Activated CD8-positive, alpha-beta memory T cell treated with anti-CD3 and anti-CD28 coated beads for 36 hours (primary cell): ENCODE measurements at regions not wholly inside any gene's neighbourhood (a gene's known extent, or its start where the extent isn't known, plus 50 kb on each side); places are given as distances from the start of the nearest gene placed in this dataset.
"Not testable (repeated sequence)": the region's sequence is repeated elsewhere in the genome, so short reads cannot be mapped to it uniquely, and the experiment has no call there.

Experiments used
- CTCF ChIA-PET: fragments of 350-600 bp; sonication (Branson Sonifier 250); formaldehyde crosslinking; loops from one replicate; lab custom pipeline; 2021; ENCODE audit warnings: antibody characterized with exemption; lab: Charles Lee
- POLR2A ChIA-PET: fragments of 350-600 bp; sonication (Branson Sonifier 250); formaldehyde crosslinking; loops from one replicate; lab custom pipeline; 2021; ENCODE audit warnings: antibody characterized with exemption; lab: Charles Lee

DNA sequence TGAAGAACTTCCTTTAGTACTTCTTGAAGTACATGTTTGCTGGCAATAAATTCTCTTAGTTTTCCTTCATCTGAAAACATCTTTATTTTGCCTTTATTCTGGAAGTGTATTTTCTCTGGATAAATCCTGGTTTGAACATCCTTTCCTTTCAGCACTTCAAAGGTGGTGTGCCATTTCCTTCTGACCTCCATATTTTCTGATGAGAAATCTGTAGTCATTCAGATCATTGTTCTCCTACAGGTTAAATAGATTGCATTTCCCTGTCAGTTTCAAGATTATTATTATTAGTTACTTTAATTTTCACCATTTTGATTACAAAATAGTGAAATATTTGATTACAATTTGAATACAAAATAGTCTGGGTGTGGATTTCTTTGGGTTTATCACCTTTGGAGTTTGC is 134.5 kb downstream of the CDH26 start:
- CTCF ChIA-PET: no interaction called here
- POLR2A ChIA-PET: no interaction called here

DNA sequence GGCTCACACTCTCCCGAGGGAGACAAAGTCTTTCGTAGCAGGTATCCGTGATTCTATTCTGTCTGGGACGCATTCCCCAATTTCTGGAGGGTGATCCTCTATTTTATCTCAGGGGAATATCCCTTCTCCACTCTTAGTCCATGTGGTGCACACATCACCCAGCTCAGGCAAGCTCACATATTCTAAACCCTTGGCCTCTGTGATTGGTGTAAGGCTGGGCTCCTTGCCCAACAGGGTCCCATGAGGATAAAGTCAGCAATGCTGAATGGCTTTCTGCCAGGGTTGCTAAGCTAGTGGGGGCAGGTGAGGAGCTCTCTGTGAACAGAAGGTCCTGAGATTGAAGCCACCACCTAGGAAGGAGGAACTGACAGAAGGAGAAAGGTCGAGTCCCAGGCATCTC is 137.2 kb downstream of the CDH26 start:
- ChIA-PET POLR2A (no interaction called here), CTCF (no interaction called here)

GRCh38 chr20:60096166-60096565 is 137.9 kb downstream of the CDH26 start:
- ChIA-PET CTCF (no interaction called here), POLR2A (no interaction called here)

DNA sequence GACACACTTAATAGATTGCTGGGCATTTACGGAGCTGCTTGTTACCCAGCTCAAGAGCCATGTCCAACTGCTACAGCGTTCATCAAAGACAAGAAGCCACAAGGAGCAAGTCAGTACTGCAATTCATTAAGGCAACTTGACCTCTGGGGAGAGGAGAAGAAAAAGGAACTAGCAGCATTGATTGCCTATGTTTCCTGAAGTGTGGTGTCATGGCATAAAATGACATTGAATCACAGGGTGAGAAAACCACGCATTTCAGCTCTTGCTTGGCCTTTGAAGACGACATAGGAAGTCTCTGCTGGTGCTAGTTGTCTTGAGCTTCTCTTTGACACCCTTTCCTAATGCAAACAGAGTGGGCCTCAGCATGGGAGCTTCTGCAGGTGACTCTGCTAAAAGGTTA is 139.1 kb downstream of the CDH26 start:
- ChIA-PET POLR2A (no interaction called here), CTCF (no interaction called here)

DNA sequence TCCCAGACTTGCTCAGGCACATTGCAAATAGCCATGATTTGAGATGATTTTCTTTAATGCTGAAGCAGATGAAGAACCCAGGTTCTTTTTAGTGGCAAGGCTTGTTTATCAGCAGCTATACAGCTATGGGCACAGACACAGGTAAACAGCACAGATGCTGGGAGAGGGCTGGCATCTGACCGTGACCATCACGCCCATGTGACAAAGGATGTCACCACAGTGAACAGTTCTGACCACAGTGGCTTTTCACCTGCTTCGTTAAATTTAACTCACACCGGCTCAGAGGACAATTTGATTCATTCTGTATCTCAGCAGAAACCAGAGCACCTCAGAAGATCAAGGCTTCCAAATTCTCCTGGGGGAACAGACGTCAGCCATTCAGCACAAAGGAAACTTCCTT is 142.6 kb downstream of the CDH26 start:
- ChIA-PET POLR2A (no interaction called here), CTCF (no interaction called here)

GRCh38 chr20:60101201-60101890 is 143.1 kb downstream of the CDH26 start:
- POLR2A ChIA-PET: no interaction called here
- CTCF ChIA-PET: no interaction called here

- POLR2A ChIA-PET: no interaction called here
- CTCF ChIA-PET: no interaction called here
Measured at GRCh38 chr20:60101891-60102281, 143.7 kb downstream of the CDH26 start.

GRCh38 chr20:60102665-60103210 is 144.5 kb downstream of the CDH26 start:
- CTCF ChIA-PET: no interaction called here
- POLR2A ChIA-PET: no interaction called here

DNA sequence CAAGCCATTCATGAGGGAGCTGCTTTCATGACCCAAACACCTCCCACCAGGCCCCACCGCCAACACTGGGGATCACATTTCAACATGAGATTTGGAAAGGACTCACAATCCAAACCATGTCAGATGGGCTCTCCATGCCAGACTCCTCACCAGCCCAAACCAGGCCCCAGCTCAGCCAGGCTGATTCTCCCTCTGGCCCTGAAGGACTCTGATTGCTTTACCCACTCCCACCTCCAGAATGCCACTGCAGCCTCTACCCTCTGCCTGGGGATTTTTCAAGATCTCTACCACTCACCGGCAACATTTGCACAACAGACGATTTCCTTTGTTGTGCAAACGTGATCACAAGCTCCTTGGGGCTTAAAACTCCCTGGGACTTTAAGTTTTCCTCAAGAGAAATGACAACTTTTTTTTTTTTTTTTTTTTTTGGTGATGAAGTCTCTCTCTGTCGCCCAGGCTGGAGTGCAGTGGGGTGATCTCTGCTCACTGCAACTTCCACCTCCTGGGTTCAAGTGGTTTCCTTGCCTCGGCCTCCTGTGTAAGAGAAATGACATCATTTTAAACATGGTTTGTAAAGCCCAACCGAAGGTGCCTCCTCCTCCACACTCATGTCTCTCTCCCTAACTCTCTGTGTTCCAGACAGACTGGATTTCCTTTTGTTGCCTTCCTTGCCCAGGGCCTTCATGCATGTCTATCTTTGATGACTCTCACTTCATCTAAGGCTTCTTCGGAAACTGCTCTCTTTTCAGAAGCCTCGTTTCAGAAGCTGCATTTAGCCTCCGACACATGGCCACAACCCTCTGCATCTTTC is 147.0 kb downstream of the CDH26 start:
- ChIA-PET CTCF (interaction anchor here (0.7 kb wide), 1 partner anchor 105 kb away, joined by 5 read pairs; no protein-coding TSS in a partner anchor), POLR2A (no interaction called here)

DNA sequence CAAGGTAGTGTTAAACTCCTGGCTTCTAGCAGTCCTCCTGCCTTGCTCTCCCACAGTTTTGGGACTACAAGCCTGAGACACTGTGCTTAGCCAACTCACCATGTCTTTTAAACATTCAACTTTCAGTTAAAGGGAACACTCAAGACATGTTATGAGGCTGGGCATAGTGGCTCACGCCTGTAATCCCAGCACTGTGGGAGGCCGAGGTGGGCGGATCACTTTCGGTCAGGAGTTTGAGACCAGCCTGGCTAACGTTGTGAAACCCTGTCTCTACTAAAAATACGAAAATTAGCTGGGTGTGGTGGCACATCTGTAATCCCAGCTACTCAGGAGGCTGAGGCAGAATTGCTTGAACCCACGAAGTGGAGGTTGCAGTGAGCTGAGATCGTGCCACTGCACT is 148.0 kb downstream of the CDH26 start:
- POLR2A ChIA-PET, CTCF ChIA-PET: not testable (repeated sequence)

GRCh38 chr20:60107621-60108390 is 149.6 kb downstream of the CDH26 start:
- POLR2A ChIA-PET: no interaction called here
- CTCF ChIA-PET: no interaction called here

DNA sequence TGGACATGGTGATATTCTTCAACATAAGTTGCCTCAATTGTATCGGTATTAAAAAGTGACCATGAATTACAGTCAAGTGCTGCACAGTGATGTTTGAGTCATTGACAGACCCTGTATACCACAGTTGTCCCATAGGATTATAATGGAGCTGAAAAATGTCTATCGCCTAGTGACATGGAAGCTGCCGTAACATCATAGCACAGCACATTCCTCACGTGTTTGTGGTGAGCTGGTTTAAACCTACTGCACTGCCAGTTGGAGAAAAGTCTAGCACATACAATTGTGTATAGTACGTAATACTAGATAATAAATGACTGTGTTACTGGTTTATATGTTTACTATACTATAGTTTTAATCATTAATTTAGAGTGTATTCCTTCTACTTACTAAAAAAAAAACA is 150.2 kb downstream of the CDH26 start:
- ChIA-PET CTCF (no interaction called here), POLR2A (no interaction called here)

GRCh38 chr20:60113024-60113724 is 155.0 kb downstream of the CDH26 start:
- ChIA-PET POLR2A (no interaction called here), CTCF (no interaction called here)

- POLR2A ChIA-PET: no interaction called here
- CTCF ChIA-PET: no interaction called here
Measured at GRCh38 chr20:60113771-60114170, 155.5 kb downstream of the CDH26 start.

DNA sequence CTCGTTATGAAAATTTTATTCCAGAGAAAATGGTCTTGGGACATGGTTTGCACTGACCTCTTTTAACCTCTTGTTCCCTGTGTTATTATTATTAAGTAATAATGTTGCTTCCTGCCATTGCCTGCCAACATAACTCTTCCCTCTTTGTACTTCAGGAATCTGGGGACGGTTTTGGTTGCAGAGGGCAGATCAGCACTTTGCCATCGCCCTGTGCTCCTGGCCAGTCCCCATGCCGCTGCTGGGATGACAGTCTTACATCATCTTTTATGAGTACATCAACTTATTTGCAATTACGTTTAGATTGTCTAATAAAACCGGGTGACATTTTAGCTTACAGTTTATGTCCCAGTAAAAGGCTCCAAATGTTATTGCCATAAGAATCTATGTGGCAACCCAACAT is 157.2 kb downstream of the CDH26 start:
- ChIA-PET CTCF (no interaction called here), POLR2A (no interaction called here)

DNA sequence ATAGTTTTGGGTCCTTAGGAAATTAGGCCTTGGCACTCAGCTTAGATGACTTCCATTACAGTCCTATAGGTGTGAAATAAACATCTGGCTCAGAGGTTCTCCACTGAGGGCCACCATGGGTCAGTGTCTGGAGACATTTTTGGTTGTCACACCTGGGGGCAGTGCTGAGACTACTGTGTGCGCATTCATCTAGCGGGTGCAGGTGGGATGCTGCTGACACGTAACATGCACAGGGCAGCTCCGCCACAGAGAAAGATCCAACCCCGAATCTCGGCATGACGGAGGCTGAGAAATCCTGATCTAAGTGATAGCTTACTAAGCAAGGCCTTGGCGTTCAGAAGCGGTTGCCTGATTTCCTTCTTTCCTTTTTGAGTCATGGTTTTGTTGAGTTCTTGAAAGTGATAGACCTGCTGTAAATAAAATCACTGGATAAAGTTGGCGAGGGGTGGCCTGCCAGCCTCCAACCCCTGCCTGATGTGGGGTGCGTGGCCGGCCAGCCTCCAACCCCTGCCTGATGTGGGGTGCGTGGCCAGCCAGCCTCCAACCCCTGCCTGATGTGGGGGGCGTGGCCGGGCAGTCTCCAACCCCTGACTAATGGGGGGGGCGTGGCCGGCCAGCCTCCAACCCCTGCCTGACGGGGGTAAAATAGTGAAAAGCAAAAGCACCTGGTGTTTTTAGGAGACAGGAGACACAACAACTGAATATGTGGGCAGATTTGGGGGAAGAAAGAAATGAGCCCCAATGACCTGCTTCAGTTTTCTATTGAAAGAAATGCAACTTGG is 158.1 kb downstream of the CDH26 start:
- POLR2A ChIA-PET: no interaction called here
- CTCF ChIA-PET: interaction anchor here (1.9 kb wide), 1 partner anchor 19 kb away, joined by 4 read pairs; no protein-coding TSS in a partner anchor

DNA sequence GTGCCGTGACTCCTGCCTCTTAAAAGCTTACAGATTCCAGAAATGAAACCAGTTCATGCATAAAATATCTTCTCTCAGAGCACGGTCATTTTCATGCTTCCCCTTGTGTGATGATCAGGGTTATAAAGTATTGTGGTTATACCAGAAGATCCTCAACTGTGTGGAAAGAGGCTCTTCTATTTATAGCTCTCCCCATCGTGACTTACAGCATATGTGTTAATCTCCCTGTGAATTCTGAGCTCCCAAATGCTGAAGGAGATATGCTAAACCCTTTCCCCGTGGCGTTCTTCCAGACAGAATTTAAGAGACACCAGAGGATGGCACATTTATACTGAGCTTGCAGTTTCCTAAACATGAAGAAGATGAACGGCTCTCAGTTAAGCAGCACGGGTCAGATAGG is 158.8 kb downstream of the CDH26 start:
- CTCF ChIA-PET: interaction anchor here (1.9 kb wide), 1 partner anchor 19 kb away, joined by 4 read pairs; no protein-coding TSS in a partner anchor
- POLR2A ChIA-PET: no interaction called here

DNA sequence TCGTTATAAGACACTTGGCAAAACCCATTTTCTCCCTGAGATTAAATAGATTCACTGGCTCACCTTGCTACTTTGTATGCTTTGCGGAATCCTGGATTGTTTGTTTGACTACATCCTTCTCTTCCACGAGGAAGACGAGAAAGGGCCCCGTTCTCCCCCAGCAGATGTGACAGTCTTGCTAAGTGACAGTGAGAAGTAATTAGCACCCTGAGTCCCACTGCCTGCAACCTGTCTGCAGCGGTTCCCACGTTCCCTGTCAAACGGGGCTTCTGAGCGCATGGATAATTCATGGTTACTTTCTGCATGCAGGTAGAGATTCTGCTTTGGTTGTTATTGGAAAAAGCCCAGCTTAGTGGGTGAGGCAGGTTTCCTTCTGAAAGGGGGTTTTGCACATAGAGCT is 163.7 kb downstream of the CDH26 start:
- ChIA-PET POLR2A (no interaction called here), CTCF (no interaction called here)

GRCh38 chr20:60122671-60123070 is 164.4 kb downstream of the CDH26 start:
- ChIA-PET POLR2A (no interaction called here), CTCF (no interaction called here)
